Urinary bladder (tissue), 3 donors: ENCODE measurements at regions not wholly inside any gene's neighbourhood (a gene's known extent, or its start where the extent isn't known, plus 50 kb on each side); places are given as distances from the start of the nearest gene placed in this dataset.

ENCODE experiments used
- DNase-seq: peaks from one replicate; pipeline ENCODE4 v3.0.0-alpha.2; 2015; ENCODE audit errors: extremely low spot score
- H3K27ac ChIP-seq: one replicate; pipeline ENCODE4 v1.5.1; 2013; ENCODE audit warnings: low read depth, mild to moderate bottlenecking, moderate library complexity
- H3K36me3 ChIP-seq: one replicate; pipeline ENCODE4 v1.6.1; 2013; ENCODE audit warnings: mild to moderate bottlenecking, moderate library complexity; ENCODE audit not compliant: insufficient read depth
- H3K4me1 ChIP-seq: one replicate; pipeline ENCODE4 v1.6.1; 2013; ENCODE audit warnings: mild to moderate bottlenecking, moderate library complexity; ENCODE audit not compliant: insufficient read depth
- H3K4me3 ChIP-seq: one replicate; pipeline ENCODE4 v1.5.1; 2013; ENCODE audit warnings: low read depth, low read length
- WGBS: extraction: QIAGEN DNeasy Blood & Tissue Kit; methylation state at CpG from one replicate; pipeline ENCODE4 v1.1.7; 2013; 5-methylcytosine and 5-hydroxymethylcytosine counted together
- donor health status: healthy with polysubstance abuse.
- donor health status: healthy.

DNA sequence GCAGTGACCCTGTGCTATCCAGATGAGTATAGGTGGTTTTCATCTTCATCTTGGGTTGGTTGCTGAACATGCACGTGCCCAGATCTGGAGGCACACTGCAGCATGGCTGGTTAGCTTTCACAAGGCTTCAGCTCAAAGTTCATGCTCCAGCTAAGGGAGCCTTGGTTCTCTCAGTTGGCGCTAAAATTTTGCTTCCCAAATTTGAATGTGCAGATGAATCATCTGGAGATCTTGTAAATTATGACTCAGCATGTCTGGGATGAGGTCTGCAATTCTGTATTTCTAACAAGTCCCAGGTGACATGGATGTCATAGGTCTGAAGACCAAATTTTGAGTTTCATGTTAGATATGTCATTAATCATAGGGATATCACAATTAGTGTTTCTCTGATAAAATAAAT, 230.8 kb downstream of the FOXA2 start:
- no peak for DNase-seq
- Histone ChIP-seq H3K36me3 (no peaks in the 10 kb centered on the region), H3K4me1 (no peaks in the 10 kb centered on the region), H3K4me3 (no peak overlapping the region), H3K27ac (no peak overlapping the region)
- WGBS = 93% methylated on average over 2 of the region's 2 CpGs

DNA sequence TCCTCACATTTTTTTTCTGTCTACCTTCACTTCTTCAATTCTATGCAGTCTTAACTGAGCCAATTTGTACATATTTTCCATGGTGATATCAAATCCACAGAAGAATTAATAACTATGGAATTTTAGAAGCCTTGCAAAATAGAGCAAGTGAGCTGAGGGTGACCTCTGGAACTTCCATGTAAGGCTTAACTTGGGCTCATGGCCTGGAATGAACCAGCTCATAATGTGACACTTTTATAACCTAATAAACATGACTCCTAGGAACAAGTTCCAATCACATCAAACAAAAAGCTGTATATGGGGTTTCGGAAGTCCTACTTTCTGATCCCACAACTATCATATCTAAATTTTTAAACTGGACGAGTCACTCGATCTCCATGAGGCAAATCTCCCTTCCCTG, 232.4 kb downstream of the FOXA2 start:
- no peak for DNase-seq
- Histone ChIP-seq H3K4me3 (no peak overlapping the region), H3K4me1 (no peaks in the 10 kb centered on the region), H3K36me3 (no peaks in the 10 kb centered on the region), H3K27ac (no peak overlapping the region)
- 31% methylated on average over 3 of the region's 3 CpGs for WGBS

DNA sequence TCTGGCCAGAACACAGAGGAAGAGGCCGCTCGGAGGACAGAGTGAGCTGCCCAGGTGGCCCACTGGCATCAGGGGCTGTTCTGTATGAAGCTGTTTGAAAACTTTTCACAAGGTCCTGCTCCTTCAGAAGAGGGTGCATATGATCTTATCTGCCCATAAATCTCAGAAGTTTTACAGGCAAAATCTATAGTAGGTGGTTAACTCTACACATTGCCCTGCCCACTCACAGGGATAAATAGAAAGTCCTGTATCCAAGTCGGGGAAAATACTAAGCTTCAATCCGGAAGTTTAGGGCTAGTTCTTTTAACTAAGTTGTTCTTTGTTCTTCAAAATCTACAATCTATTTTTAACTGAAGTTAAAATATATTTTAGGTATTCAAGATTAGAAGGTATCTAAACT, 233.7 kb downstream of the FOXA2 start:
- no peak overlapping the region for H3K4me3 ChIP-seq
- no peaks in the 10 kb centered on the region for H3K4me1 ChIP-seq
- H3K36me3 ChIP-seq = no peaks in the 10 kb centered on the region
- no peak for DNase-seq
- WGBS = 81% methylated on average over 4 of the region's 4 CpGs
- no peak overlapping the region for H3K27ac ChIP-seq

DNA sequence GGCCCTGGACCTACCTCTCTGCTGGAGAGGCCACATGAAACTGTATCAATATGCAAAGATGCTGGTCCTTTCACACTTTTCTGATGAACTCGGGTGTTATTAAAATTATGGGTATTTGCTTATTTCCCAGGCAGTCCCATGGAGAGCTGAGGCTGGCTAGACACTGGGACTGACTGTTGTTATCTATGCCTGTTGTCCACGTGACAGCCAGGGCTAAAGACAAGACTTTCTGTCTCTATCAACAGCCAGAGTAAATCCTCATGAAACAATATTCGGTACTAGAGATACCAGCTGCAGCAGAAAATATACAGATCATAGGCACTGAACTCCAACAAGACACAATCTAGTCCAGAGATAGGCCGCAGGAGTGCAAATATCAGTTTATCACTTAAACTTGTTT, 236.4 kb downstream of the FOXA2 start:
- Histone ChIP-seq H3K4me3 (no peak overlapping the region), H3K4me1 (no peaks in the 10 kb centered on the region), H3K27ac (no peak overlapping the region), H3K36me3 (no peaks in the 10 kb centered on the region)
- WGBS = 47% methylated on average over 4 of the region's 4 CpGs
- no peak for DNase-seq

DNA sequence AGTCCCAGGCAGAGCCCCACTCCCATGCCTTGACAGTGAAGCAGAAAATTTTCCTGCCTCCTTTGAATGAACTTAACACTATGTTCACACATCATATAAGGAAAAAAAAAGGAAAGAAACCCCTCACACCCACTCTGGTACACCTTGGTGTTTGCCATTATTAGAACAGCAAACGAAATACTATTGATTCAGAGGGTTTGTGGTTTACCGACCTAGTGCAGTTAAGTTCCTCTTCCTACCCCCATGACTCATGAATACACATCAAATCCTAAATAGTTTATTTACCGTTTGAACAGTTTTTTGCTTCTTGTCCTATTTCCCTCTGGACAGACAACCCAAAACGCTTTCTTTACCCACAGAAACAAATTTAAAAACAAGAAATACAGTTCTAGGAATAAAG, 237.7 kb downstream of the FOXA2 start:
- Histone ChIP-seq H3K36me3 (no peaks in the 10 kb centered on the region), H3K27ac (no peak overlapping the region), H3K4me1 (no peaks in the 10 kb centered on the region), H3K4me3 (no peak overlapping the region)
- DNase-seq = no peak
- WGBS = 73% methylated on average over 4 of the region's 4 CpGs

DNA sequence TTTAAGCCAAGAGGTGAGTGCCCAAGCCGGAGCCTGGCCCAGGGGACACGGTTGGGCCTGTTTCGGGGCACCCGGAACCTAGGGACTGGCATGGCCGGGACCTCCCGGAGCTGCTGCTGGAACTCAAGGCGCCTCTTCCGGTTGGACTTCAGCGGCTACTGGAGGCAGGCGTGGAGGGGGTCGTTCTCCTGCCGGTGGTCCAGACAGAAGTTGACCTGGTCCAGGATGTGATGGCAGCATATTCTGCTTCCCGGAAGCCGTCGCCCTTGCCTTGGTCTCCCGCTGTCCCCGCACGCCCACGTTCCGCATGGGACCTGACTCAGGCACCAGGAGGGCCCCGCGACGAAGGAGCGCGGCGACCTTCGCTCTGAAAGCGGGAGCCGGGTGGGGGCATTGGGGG, 240.8 kb downstream of the FOXA2 start:
- Histone ChIP-seq H3K36me3 (no peaks in the 10 kb centered on the region), H3K27ac (no peak overlapping the region), H3K4me1 (no peaks in the 10 kb centered on the region), H3K4me3 (no peak overlapping the region)
- 96% methylated on average over 29 of the region's 29 CpGs for WGBS
- no peak for DNase-seq

DNA sequence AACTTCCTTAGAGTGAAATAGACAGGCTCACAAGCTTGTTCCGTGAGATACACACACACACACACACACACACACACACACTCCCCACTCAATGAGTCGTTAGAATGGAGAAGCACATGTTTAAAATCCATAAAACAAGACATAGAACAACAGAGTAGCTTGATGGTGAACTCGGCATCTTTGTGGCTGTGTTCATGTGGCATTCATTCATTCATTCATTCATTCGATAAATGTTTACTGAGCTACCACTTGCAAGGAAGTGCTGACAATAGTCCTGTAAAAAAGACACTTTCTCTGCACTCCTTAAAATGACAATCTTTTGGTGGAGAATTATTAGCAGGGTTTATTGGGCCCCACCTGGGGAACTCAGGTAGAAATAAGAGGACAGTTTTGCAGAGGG, 242.0 kb downstream of the FOXA2 start:
- Histone ChIP-seq H3K27ac (no peak overlapping the region), H3K4me3 (no peak overlapping the region), H3K36me3 (no peaks in the 10 kb centered on the region), H3K4me1 (no peaks in the 10 kb centered on the region)
- WGBS = 83% methylated on average over 4 of the region's 4 CpGs
- no peak for DNase-seq

DNA sequence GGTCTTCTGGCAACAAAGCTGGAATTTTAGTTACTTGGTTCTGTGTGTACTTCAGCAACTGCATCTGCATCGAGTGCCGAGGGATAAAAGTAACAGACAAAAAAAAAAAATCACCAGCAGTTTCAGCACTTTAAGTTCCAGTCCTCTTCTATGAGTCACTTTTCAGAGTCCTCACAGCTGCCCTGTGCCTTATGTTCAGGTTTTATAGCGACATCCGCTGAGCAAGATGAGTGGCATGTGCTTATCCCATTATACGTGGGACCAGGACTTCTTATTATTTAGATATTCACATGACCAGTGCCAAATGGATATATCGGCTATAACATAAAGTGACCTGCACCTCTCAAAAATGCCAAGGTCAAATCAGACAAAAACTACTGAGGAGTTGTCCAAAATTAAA, 242.9 kb downstream of the FOXA2 start:
- Histone ChIP-seq H3K36me3 (no peaks in the 10 kb centered on the region), H3K4me1 (no peaks in the 10 kb centered on the region), H3K4me3 (no peak overlapping the region), H3K27ac (no peak overlapping the region)
- no peak for DNase-seq
- WGBS = 45% methylated on average over 6 of the region's 6 CpGs

DNA sequence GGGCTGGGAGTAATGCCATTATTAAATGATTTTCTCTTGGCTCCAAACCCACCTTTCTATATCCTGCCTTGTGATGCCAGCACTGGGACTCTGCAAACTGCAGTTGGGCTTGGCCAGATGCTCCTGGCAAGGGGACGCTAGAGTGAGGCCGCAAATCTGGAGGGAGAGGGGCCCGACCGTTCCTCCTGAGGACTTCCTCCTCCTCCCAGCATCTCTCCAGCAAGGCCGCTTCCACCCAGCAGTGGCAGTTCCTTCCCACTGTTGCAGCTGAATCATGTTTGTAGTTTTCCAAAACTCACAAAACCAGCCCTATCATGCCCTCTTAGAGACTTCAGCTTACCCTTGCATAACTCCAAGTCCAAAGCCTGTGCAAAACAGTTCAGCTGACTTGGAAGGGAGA, 244.4 kb downstream of the FOXA2 start:
- no peak for DNase-seq
- Histone ChIP-seq H3K27ac (no peak overlapping the region), H3K4me3 (no peak overlapping the region), H3K4me1 (no peaks in the 10 kb centered on the region), H3K36me3 (no peaks in the 10 kb centered on the region)
- WGBS = 52% methylated on average over 5 of the region's 5 CpGs

DNA sequence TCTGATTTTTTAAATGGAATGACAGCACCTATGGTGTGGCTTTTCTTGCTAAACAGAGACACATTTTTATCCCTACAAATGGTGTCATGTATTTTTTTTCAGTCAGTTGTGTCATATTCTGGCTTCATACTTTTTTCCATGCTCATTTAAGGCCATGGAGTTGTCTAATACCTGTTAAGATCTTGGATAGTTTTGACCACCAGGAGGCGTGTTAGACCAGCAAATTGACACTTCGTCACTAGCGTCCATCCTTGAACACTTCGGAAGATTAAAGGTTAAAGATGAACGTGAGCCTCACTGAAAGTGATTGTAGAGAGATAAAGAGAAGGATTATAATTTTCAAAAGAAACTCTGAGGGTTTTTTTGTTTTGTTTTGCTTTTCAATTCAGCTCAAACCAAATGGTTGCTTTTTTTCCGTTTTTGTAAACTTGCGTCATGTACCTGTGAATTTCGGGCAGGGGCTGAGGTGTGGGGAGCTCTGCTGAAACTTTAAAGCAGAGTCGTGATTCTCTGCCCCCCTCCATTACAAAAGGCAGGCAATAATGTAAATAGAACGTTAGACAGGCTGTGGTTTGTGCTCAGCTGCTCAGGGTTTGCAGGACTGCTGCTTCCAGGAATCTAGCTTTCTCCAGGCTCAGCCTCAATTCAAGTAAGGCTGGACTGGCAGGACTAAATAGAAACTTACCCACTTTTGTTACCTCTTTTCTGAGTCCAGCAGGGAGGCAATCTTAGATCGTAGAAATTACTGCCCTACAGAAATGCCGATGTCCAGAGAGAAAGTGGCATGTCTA, 245.1 kb downstream of the FOXA2 start:
- WGBS = 26% methylated on average over 12 of the region's 12 CpGs
- DNase-seq = peak; percentile 11
- Histone ChIP-seq H3K27ac (no peak overlapping the region), H3K4me1 (no peaks in the 10 kb centered on the region), H3K4me3 (no peak overlapping the region), H3K36me3 (no peaks in the 10 kb centered on the region)

DNA sequence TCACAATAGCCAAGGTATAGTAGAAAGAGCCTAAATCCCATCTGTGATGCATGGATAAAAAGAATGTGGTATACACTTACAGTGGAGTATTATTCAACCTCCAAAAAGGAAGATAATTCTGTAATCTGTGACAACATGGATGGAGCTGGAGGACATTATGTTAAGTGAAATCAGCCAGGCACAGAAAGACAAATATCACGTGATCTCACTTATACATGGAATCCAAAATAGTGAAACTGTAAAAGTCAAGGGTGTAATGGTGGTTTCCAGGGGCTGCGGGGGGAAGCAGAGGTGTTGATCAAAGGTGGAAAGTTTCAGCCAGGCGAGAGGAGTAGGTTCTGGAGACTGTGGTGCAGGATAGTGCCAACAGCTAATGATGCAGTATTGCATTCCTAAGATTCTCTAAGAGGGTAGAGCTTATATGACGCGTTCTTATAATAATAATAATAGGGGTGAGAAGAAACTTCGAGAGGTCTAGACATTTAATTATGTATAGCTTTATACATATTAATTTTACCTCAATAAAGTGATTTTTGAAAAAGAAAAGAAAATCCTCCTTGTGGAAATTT, 246.1 kb downstream of the FOXA2 start:
- no peaks in the 10 kb centered on the region for H3K4me1 ChIP-seq
- no peaks in the 10 kb centered on the region for H3K36me3 ChIP-seq
- 62% methylated on average over 6 of the region's 6 CpGs for WGBS
- no peak for DNase-seq
- H3K4me3 ChIP-seq = no peak overlapping the region
- H3K27ac ChIP-seq = no peak overlapping the region

DNA sequence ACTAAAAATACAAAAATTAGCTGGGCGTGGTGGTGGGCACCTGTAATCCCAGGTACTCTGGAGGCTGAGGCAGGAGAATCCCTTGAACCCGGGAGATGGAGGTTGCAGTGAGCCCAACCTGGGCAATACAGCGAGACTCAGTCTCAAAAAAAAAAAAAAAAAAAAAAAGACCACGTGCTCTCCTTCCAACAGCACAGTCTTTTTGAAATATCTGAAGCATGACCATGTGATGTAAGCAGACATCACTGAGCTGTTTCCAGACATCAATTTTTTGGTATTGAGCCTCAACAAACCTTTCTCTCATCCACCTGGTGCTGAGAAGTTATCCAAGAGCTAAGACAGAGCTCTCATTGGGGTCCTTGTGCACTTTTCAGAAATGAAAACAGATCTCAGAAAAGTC, 249.2 kb downstream of the FOXA2 start:
- no peaks in the 10 kb centered on the region for H3K36me3 ChIP-seq
- H3K4me1 ChIP-seq = no peaks in the 10 kb centered on the region
- no peak overlapping the region for H3K4me3 ChIP-seq
- DNase-seq = no peak
- WGBS = 65% methylated on average over 4 of the region's 4 CpGs
- no peak overlapping the region for H3K27ac ChIP-seq

DNA sequence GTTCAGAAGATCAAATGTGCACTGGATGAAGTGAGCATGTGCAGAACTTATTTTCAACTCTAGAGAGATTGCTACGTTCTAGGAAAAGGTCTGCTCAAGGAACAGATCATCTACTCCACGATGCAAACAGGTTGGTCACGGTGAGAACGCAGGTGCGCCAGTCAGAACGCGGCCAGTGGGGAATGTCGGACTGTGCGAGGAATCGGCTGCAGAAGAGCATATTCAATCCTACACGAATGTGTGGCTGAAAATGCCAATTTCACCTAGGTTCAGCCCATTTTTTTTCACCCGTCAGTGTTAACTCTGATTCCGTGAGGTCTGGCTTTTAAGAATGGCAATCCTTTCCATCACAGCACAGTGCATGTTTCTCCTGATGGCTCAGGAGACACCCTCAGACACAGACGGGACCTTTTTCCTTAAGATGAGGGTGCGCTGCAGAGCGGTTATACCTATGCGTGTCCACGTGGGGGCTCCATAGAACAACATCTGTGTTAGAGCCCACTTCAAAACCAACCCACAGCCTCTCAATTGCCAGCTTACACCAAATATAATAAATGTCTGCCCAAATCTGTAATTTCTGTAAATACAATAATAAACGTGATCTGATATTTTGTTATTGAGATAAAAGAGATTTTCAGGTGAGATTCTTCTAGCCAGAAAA, 250.4 kb downstream of the FOXA2 start:
- DNase-seq = no peak
- 36% methylated on average over 19 of the region's 19 CpGs for WGBS
- H3K36me3 ChIP-seq = no peaks in the 10 kb centered on the region
- H3K27ac ChIP-seq = no peak overlapping the region
- H3K4me3 ChIP-seq = no peak overlapping the region
- no peaks in the 10 kb centered on the region for H3K4me1 ChIP-seq

DNA sequence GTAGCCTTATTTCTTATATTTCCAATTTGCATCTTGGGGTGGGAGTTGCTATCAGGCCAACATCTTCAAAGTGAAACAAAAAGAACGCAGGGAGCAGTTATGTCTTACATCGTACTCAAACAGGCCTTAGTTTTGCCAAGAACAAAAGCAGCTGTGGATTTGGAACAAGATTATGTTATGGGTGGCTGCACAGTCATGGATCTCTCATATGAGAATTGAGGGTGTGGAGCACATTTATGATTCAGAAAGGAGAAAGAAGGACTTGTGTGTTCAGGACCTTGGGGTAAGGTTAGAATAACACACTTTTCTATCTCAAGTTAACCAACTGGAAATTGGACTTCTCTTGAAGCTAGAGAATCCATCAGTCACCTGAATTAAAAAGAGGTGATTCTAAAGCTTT, 259.9 kb downstream of the FOXA2 start:
- Histone ChIP-seq H3K4me1 (no peaks in the 10 kb centered on the region), H3K27ac (no peak overlapping the region), H3K36me3 (no peaks in the 10 kb centered on the region), H3K4me3 (no peak overlapping the region)
- 35% methylated on average over 2 of the region's 2 CpGs for WGBS
- DNase-seq = no peak
